ENCODE measurements at regions not wholly inside any gene's neighbourhood (a gene's known extent, or its start where the extent isn't known, plus 50 kb on each side); places are given as distances from the start of the nearest gene placed in this dataset.

GRCh38 chr2:41722668-41723369, 325.0 kb upstream of the PKDCC start:
- no peak for TF ChIP-seq POLR2A (IDR thresholded peaks at IDR 0.05)
- TF ChIP-seq CTCF (IDR thresholded peaks at IDR 0.05 in 8 of 11, conservative IDR thresholded peaks at IDR 0.05 in 3 of 11): no peak
